ENCODE measurements at regions not wholly inside any gene's neighbourhood (a gene's known extent, or its start where the extent isn't known, plus 50 kb on each side); places are given as distances from the start of the nearest gene placed in this dataset.
A peak's percentile ranks its signal among the peaks of the same experiment; 100 is the strongest.

- H3K4me1 ChIP-seq, result no peaks in the 10 kb centered on the region
- H3K9me3 ChIP-seq, result no peaks in the 10 kb centered on the region
- TF ChIP-seq EP300 (IDR thresholded peaks at IDR 0.05) (no peak), POLR2A (IDR thresholded peaks at IDR 0.05) (no peak)
- TF ChIP-seq, protein P1, sequence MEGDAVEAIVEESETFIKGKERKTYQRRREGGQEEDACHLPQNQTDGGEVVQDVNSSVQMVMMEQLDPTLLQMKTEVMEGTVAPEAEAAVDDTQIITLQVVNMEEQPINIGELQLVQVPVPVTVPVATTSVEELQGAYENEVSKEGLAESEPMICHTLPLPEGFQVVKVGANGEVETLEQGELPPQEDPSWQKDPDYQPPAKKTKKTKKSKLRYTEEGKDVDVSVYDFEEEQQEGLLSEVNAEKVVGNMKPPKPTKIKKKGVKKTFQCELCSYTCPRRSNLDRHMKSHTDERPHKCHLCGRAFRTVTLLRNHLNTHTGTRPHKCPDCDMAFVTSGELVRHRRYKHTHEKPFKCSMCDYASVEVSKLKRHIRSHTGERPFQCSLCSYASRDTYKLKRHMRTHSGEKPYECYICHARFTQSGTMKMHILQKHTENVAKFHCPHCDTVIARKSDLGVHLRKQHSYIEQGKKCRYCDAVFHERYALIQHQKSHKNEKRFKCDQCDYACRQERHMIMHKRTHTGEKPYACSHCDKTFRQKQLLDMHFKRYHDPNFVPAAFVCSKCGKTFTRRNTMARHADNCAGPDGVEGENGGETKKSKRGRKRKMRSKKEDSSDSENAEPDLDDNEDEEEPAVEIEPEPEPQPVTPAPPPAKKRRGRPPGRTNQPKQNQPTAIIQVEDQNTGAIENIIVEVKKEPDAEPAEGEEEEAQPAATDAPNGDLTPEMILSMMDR (IDR thresholded peaks at IDR 0.05), result no peak
- WGBS, 2 donors, result 86 to 91% methylated on average over 2 of the region's 2 CpGs
- no peak overlapping the region for H3K4me3 ChIP-seq
- no peaks in the 10 kb centered on the region for H3K36me3 ChIP-seq
- H3K27ac ChIP-seq, result no peak overlapping the region
- no peaks in the 10 kb centered on the region for H3K27me3 ChIP-seq
- no peak for DNase-seq (ENCODE audit: low spot score in 2 of 2)
Measured at GRCh38 chr6:126781582-126781981, 336.9 kb upstream of the RSPO3 start.

DNA sequence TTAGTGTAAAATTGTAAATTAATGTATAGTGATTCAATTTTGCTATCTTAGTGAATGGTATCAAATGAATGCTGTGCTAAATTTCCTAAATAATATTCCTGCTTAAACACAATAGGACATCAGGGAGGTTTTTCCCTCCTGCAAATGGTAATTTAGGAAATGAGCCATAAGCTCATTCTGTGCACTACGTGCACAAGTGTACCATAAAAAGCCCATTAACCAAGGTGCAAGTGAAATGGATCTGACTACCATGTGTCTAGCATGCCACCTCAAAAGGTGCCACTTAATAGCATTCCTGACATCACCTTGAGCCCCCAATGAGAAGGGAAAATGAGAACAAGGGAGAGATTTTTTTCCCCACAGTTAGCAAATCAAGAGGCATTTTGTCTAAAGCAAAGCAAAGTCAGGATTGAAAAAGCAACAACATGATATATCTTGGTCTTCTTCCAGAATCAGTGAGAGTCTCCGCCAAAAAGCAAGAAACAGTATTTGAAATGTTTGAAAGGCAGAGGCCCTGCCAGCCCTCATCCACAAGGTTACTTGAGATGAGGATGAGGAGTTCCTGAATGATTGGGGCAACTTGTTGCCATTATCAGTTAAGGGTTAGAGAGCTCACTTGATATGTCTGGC, 334.2 kb upstream of the RSPO3 start:
- Histone ChIP-seq H3K36me3 (no peaks in the 10 kb centered on the region), H3K9me3 (no peaks in the 10 kb centered on the region), H3K4me1 (peaks cover 0 to 4% (median 0%) of the 10 kb centered on the region in 4 donors), H3K27me3 (no peaks in the 10 kb centered on the region), H3K4me3 (no peak overlapping the region), H3K27ac (no peak overlapping the region)
- WGBS, 2 donors, result 61% methylated on average over 2 of the region's 2 CpGs
- no peak for DNase-seq (ENCODE audit: low spot score in 2 of 2)
- TF ChIP-seq POLR2A (IDR thresholded peaks at IDR 0.05), result no peak
- TF ChIP-seq EP300 (IDR thresholded peaks at IDR 0.05), result no peak
- TF ChIP-seq, protein P1 (IDR thresholded peaks at IDR 0.05), result no peak

GRCh38 chr6:126786262-126786661, 332.2 kb upstream of the RSPO3 start:
- Histone ChIP-seq H3K36me3 (no peaks in the 10 kb centered on the region), H3K27me3 (no peaks in the 10 kb centered on the region), H3K4me3 (no peak overlapping the region), H3K27ac (no peak overlapping the region), H3K4me1 (peaks cover 0 to 5% (median 0%) of the 10 kb centered on the region in 4 donors), H3K9me3 (no peaks in the 10 kb centered on the region)
- DNase-seq (ENCODE audit: low spot score in 2 of 2), result no peak
- WGBS, 2 donors, result 89 to 95% methylated on average over 1 of the region's 1 CpG
- no peak for TF ChIP-seq POLR2A (IDR thresholded peaks at IDR 0.05)
- TF ChIP-seq, protein P1 (IDR thresholded peaks at IDR 0.05), result no peak
- TF ChIP-seq EP300 (IDR thresholded peaks at IDR 0.05), result no peak

DNA sequence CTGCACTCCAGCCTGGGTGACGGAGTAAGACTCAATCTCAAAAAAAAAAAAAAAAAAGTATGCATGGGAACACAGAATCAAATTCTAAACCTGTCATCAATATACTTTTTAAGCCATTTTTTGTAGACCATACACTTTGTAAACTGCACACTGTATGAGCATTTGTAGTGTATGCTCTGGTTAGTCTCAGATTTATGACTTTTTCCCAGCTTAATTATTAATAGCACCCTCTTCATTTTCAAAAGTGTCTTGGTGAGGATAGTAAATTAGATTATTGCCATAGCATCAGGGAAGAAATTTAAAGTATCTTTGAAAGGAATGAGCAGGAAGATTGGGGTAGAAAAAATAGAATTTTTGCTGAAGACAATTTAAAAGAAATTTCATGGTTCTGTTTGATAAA, 330.8 kb upstream of the RSPO3 start:
- no peak overlapping the region for H3K27ac ChIP-seq
- DNase-seq (ENCODE audit: low spot score in 2 of 2), result no peak
- H3K4me1 ChIP-seq, result peaks cover 0 to 5% (median 0%) of the 10 kb centered on the region in 4 donors
- no peaks in the 10 kb centered on the region for H3K36me3 ChIP-seq
- H3K9me3 ChIP-seq, result no peaks in the 10 kb centered on the region
- H3K27me3 ChIP-seq, result no peaks in the 10 kb centered on the region
- no peak overlapping the region for H3K4me3 ChIP-seq
- TF ChIP-seq, protein P1 (IDR thresholded peaks at IDR 0.05), result no peak
- no peak for TF ChIP-seq EP300 (IDR thresholded peaks at IDR 0.05)
- TF ChIP-seq POLR2A (IDR thresholded peaks at IDR 0.05), result no peak
- WGBS, 2 donors, result 93 to 100% methylated on average over 1 of the region's 1 CpG

DNA sequence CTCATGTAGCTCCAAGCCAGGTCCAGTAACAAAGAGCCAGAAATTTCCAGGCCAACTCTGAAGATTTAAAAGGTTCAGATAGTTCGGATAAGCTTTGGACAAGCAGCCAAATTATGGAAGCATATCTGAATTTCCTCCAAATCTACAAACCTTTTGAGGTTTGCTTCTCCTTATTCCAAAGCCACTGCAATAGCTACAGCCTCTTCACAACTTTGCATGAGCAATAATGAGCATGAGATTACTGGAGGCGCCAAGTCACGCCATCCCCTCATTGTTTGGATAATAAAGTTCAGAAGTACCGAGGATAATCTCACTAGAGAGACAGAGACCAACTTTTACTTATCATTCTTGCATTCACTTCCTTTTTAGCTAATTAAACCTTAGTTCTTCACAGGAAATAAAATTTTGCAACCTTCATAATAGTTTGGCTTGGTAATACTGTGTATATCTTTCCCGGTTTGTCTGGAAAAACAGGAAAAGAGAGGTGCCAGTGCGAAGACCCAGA, 329.6 kb upstream of the RSPO3 start:
- H3K27ac ChIP-seq, result no peak overlapping the region
- peaks cover 0 to 5% (median 0%) of the 10 kb centered on the region in 4 donors for H3K4me1 ChIP-seq
- no peak overlapping the region for H3K4me3 ChIP-seq
- no peaks in the 10 kb centered on the region for H3K9me3 ChIP-seq
- no peaks in the 10 kb centered on the region for H3K36me3 ChIP-seq
- peak in 1 of 2 donors; percentile 54 for TF ChIP-seq EP300 (IDR thresholded peaks at IDR 0.05)
- TF ChIP-seq POLR2A (IDR thresholded peaks at IDR 0.05), result no peak
- TF ChIP-seq, protein P1 (IDR thresholded peaks at IDR 0.05), result no peak
- H3K27me3 ChIP-seq, result no peaks in the 10 kb centered on the region
- 57 to 58% methylated on average over 6 of the region's 6 CpGs for WGBS, 2 donors
- no peak for DNase-seq (ENCODE audit: low spot score in 2 of 2)
